Panc1 (cell line): ENCODE measurements at regions not wholly inside any gene's neighbourhood (a gene's known extent, or its start where the extent isn't known, plus 50 kb on each side); places are given as distances from the start of the nearest gene placed in this dataset.

Source experiments
- ATAC-seq: fragments of 200-7000 bp; cut with Tn5 transposase; 2 replicates; pipeline ENCODE4 v1.9.1; 2020; ENCODE audit warnings: mild to moderate bottlenecking, moderate library complexity
- BruUV-seq: library from RNA; stranded (reverse); fragments of 400-500 nt; replicated peaks from 2 replicates; lab custom pipeline; 2021; lab: Mats Ljungman, UMichigan
- CTCF ChIA-PET: fragments of 300-600 bp; sonication (Branson Sonifier 250); formaldehyde crosslinking; loops from one replicate; lab custom pipeline; 2022; ENCODE audit warnings: antibody characterized with exemption; lab: Charles Lee
- POLR2A ChIA-PET: fragments of 300-600 bp; sonication (Branson Sonifier 250); formaldehyde crosslinking; loops from one replicate; lab custom pipeline; 2022; ENCODE audit warnings: antibody characterized with exemption; lab: Charles Lee
- DNase-seq: peaks from one replicate; pipeline ENCODE4 v3.0.0-alpha.2; 2010; ENCODE audit warnings: low read depth, low spot score
- H3K27ac ChIP-seq: 2 replicates; pipeline ENCODE4 v1.5.1; 2011; ENCODE audit warnings: mild to moderate bottlenecking, low read length, inconsistent platforms
- H3K27me3 ChIP-seq: fragments of 200-500 bp; sonication (Bioruptor generic); 2 replicates; pipeline ENCODE4 v1.6.0; 2014; ENCODE audit warnings: low read length, inconsistent platforms; ENCODE audit not compliant: control insufficient read depth, insufficient read depth
- H3K36me3 ChIP-seq: fragments of 200-500 bp; sonication (Bioruptor generic); 2 replicates; pipeline ENCODE4 v1.5.1; 2014; ENCODE audit warnings: inconsistent platforms, mild to moderate bottlenecking, low read length, moderate library complexity; ENCODE audit not compliant: control insufficient read depth, insufficient read depth
- H3K4me1 ChIP-seq: 2 replicates; pipeline ENCODE4 v1.5.1; 2011; ENCODE audit warnings: inconsistent platforms, mild to moderate bottlenecking, low read length, moderate library complexity; ENCODE audit not compliant: control insufficient read depth, insufficient read depth
- H3K4me3 ChIP-seq, 2 experiments: 2 replicates each; pipeline ENCODE4 v1.5.1; 2011 to 2012; ENCODE audit warnings: low read depth in 2 of 2, low read length in 2 of 2, mild to moderate bottlenecking in 2 of 2, inconsistent platforms in 1 of 2, moderate library complexity in 1 of 2
- H3K9me3 ChIP-seq: fragments of 200-500 bp; sonication (Bioruptor generic); 2 replicates; pipeline ENCODE4 v1.5.1; 2014; ENCODE audit warnings: low read depth, mild to moderate bottlenecking, inconsistent platforms, low read length, moderate library complexity; ENCODE audit not compliant: control insufficient read depth, insufficient read depth
- POLR2AphosphoS5 ChIP-seq: IDR thresholded peaks from 2 replicates; pipeline ENCODE4 v1.6.1; 2012; ENCODE audit warnings: mild to moderate bottlenecking, low read depth, low read length, moderate library complexity
- REST ChIP-seq, 2 experiments: IDR thresholded peaks; 2 replicates each; pipeline ENCODE4 v1.6.1; 2011 to 2012; ENCODE audit warnings: low read depth in 2 of 2, control low read depth in 1 of 2, low read length in 1 of 2, mild to moderate bottlenecking in 1 of 2, moderate library complexity in 1 of 2; ENCODE audit not compliant: insufficient read depth in 1 of 2
- SIN3A ChIP-seq: IDR thresholded peaks from 2 replicates; pipeline ENCODE4 v1.6.1; 2012; ENCODE audit warnings: low read depth, mild to moderate bottlenecking, low read length, moderate library complexity, borderline replicate concordance; ENCODE audit not compliant: insufficient read depth
- TCF7L2 ChIP-seq: IDR thresholded peaks from 2 replicates; pipeline ENCODE4 v1.6.1; 2011; ENCODE audit warnings: mild to moderate bottlenecking, low read depth, low read length, inconsistent platforms
- in situ Hi-C: cut with HindIII; loops from 2 replicates; pipeline ENCODE4 v1.10.0; 2016; ENCODE audit warnings: low sequenced_read_pairs, low pct_unique_long_range_greater_than_20kb
- intact Hi-C: fragments of 100-400 bp; cut with micrococcal nuclease; formaldehyde crosslinking; loops from one replicate; pipeline ENCODE4 v1.10.0; 2022; ENCODE audit not compliant: unreplicated experiment
- TF ChIP-seq, protein P1 (sequence below): fragments of 450-650 bp; IDR thresholded peaks from 2 replicates; pipeline ENCODE4 v1.5.1; 2017; ENCODE audit warnings: mild to moderate bottlenecking

GRCh38 chrX:101736651-101737050, 77.0 kb upstream of the ARMCX2 start:
- in situ Hi-C loops (no loop called here), intact Hi-C loops (no loop called here)
- no peak for ATAC-seq
- Histone ChIP-seq H3K36me3 (no peaks in the 10 kb centered on the region), H3K4me1 (no peaks in the 10 kb centered on the region), H3K4me3 (no peak overlapping the region), H3K27ac (no peak overlapping the region), H3K9me3 (no peaks in the 10 kb centered on the region), H3K27me3 (no peaks in the 10 kb centered on the region)
- ChIA-PET CTCF (no interaction called here), POLR2A (no interaction called here)
- TF ChIP-seq REST (IDR thresholded peaks at IDR 0.05; ENCODE audit: insufficient read depth in 1 of 2, low read depth in 2 of 2, low read length in 1 of 2), result no peak
- TF ChIP-seq SIN3A, result no peak
- no peak for TF ChIP-seq POLR2AphosphoS5
- no peak for TF ChIP-seq TCF7L2
- TF ChIP-seq, protein P1, sequence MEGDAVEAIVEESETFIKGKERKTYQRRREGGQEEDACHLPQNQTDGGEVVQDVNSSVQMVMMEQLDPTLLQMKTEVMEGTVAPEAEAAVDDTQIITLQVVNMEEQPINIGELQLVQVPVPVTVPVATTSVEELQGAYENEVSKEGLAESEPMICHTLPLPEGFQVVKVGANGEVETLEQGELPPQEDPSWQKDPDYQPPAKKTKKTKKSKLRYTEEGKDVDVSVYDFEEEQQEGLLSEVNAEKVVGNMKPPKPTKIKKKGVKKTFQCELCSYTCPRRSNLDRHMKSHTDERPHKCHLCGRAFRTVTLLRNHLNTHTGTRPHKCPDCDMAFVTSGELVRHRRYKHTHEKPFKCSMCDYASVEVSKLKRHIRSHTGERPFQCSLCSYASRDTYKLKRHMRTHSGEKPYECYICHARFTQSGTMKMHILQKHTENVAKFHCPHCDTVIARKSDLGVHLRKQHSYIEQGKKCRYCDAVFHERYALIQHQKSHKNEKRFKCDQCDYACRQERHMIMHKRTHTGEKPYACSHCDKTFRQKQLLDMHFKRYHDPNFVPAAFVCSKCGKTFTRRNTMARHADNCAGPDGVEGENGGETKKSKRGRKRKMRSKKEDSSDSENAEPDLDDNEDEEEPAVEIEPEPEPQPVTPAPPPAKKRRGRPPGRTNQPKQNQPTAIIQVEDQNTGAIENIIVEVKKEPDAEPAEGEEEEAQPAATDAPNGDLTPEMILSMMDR, result no peak
- DNase-seq, result no peak
- BruUV-seq, result no TSS peak

GRCh38 chrX:101732870-101733269, 73.2 kb upstream of the ARMCX2 start:
- no peak overlapping the region for H3K4me3 ChIP-seq
- no peaks in the 10 kb centered on the region for H3K27me3 ChIP-seq
- no peaks in the 10 kb centered on the region for H3K36me3 ChIP-seq
- TF ChIP-seq TCF7L2 (no peak), REST (IDR thresholded peaks at IDR 0.05; ENCODE audit: insufficient read depth in 1 of 2, low read depth in 2 of 2, low read length in 1 of 2) (no peak), SIN3A (no peak), POLR2AphosphoS5 (no peak)
- TF ChIP-seq, protein P1, result no peak
- DNase-seq (no peak), ATAC-seq (no peak)
- POLR2A ChIA-PET, result no interaction called here
- H3K4me1 ChIP-seq, result no peaks in the 10 kb centered on the region
- no TSS peak for BruUV-seq
- CTCF ChIA-PET, result no interaction called here
- no peak overlapping the region for H3K27ac ChIP-seq
- intact Hi-C loops (no loop called here), in situ Hi-C loops (no loop called here)
- no peaks in the 10 kb centered on the region for H3K9me3 ChIP-seq
